Heart right ventricle (tissue), 16 donors: ENCODE measurements at regions not wholly inside any gene's neighbourhood (a gene's known extent, or its start where the extent isn't known, plus 50 kb on each side); places are given as distances from the start of the nearest gene placed in this dataset.

ENCODE experiments used
- ATAC-seq, 8 donors: fragments of 200-7000 bp; cut with Tn5 transposase; one replicate each; pipeline ENCODE4 v1.9.1; 2020; ENCODE audit warnings: mild to moderate bottlenecking in 8 of 8, moderate library complexity in 8 of 8, moderate number of reproducible peaks in 1 of 8
- DNase-seq, 2 donors: peaks; one replicate each; pipeline ENCODE4 v3.0.0-alpha.2; 2020
- H3K27ac ChIP-seq, 10 donors: fragments of 200-600 bp; sonication (generic) in 2 of 10; one replicate each; pipeline versions ENCODE4 v1.5.0 to v1.8.0; 2020 to 2022; ENCODE audit warnings: mild to moderate bottlenecking in 3 of 10
- H3K27me3 ChIP-seq, 7 donors: fragments of 200-600 bp; one replicate each; pipeline ENCODE4 v1.8.0; 2021 to 2022; ENCODE audit warnings: mild to moderate bottlenecking in 2 of 7
- H3K36me3 ChIP-seq, 9 donors: fragments of 200-600 bp; sonication (generic) in 1 of 9; one replicate each; pipeline versions ENCODE4 v1.5.0 to v1.8.0; 2020 to 2022; ENCODE audit warnings: mild to moderate bottlenecking in 2 of 9
- H3K4me1 ChIP-seq, 9 donors: fragments of 200-600 bp; sonication (generic) in 1 of 9; one replicate each; pipeline versions ENCODE4 v1.5.0 to v1.8.0; 2020 to 2022; ENCODE audit warnings: mild to moderate bottlenecking in 4 of 9
- H3K4me3 ChIP-seq, 10 donors: fragments of 200-600 bp; sonication (generic) in 2 of 10; one replicate each; pipeline versions ENCODE4 v1.5.0 to v1.8.0; 2020 to 2022; ENCODE audit warnings: mild to moderate bottlenecking in 7 of 10, moderate library complexity in 2 of 10
- H3K9me3 ChIP-seq, 11 donors: fragments of 200-600 bp in 10 of 11; sonication (generic) in 2 of 11; one replicate each; pipeline versions ENCODE4 v1.5.0 to v1.8.0; 2013 to 2022; ENCODE audit warnings: mild to moderate bottlenecking in 2 of 11, control low read depth in 1 of 11, moderate library complexity in 1 of 11
- CTCF ChIP-seq, 9 donors: fragments of 200-600 bp; sonication (generic) in 2 of 9; IDR thresholded peaks; one replicate each; pipeline versions ENCODE4 v1.5.0 to v1.8.0; 2021 to 2022; ENCODE audit warnings: antibody characterized with exemption in 9 of 9, mild to moderate bottlenecking in 5 of 9, moderate library complexity in 1 of 9
- WGBS, 2 donors: extraction: QIAGEN DNeasy Blood & Tissue Kit; methylation state at CpG; one replicate each; pipeline ENCODE4 v1.1.7; 2013; ENCODE audit warnings: inconsistent platforms in 1 of 2; 5-methylcytosine and 5-hydroxymethylcytosine counted together
- intact Hi-C, 10 donors: fragments of 100-400 bp; cut with DNase I; formaldehyde crosslinking; loops; one replicate each; pipeline versions ENCODE4 v1.11.1 to v1.14.2; 2022
- donor health status: Arrhythmogenic right ventricular cardiomyopathy.
- donor health status: ischemic (EF 13 %, LVEDD 7.1; RV severe dilation, severe dysfunction).
- donor health status: healthy with polysubstance abuse.
- donor health status: DM: no; HTN: yes; CAD: no.
- donor health status: DM: no; HTN: no; CAD: no.
- donor health status: ischemic (EF 25% LVEDD 6.9; RV normal size, moderate dysfunction).
- donor health status: ischemic (EF 25% LVEDD 5.7; RV mildly dilated, moderate dysfunction).
- donor health status: healthy.
- donor health status: DM: yes; HTN: yes; CAD: no.
- donor health status: Ischemic cardiomyopathy.
- donor health status: ischemic (EF 35%, LVEDD 5.7; RV mildly dilated, moderate dysfunction).
- donor health status: nonischemic (EF 11% LVEDD 7.7; RV severe dilation, severe dysfunction).
- donor health status: DM: yes; HTN: yes; CAD: no.
- donor health status: PGD.
- donor health status: ischemic (EF 29% LVEDD 5.4; RV normal size, mild dysfunction).
- donor health status: nonischemic (EF 23%, LVEDD 6.1; RV moderate dilation, normal function).

- DNase-seq = no peak
Measured at GRCh38 chr3:63050548-63051177, 175.4 kb upstream of the CADPS start.

GRCh38 chr3:63051920-63052319 is 176.7 kb upstream of the CADPS start:
- Histone ChIP-seq H3K9me3 (no peaks in the 10 kb centered on the region), H3K4me1 (no peaks in the 10 kb centered on the region), H3K36me3 (no peaks in the 10 kb centered on the region), H3K27me3 (no peaks in the 10 kb centered on the region), H3K27ac (no peak overlapping the region), H3K4me3 (no peak overlapping the region)
- intact Hi-C loops = no loop called here
- ATAC-seq = no peak
- WGBS, 2 donors = 32 to 43% methylated on average over 5 of the region's 5 CpGs
- no peak for TF ChIP-seq CTCF (IDR thresholded peaks at IDR 0.05)
- no peak for DNase-seq

More at GRCh38 chr3:63050548-63051177, 175.4 kb upstream of the CADPS start:
- Histone ChIP-seq H3K4me3 (no peak overlapping the region), H3K36me3 (no peaks in the 10 kb centered on the region), H3K27me3 (no peaks in the 10 kb centered on the region), H3K27ac (no peak overlapping the region), H3K4me1 (no peaks in the 10 kb centered on the region), H3K9me3 (no peaks in the 10 kb centered on the region)
- TF ChIP-seq CTCF (IDR thresholded peaks at IDR 0.05) = no peak
- ATAC-seq = no peak
- intact Hi-C loops = no loop called here
- WGBS, 2 donors = 67 to 72% methylated on average over 8 of the region's 8 CpGs

GRCh38 chr3:63056932-63057331 is 181.7 kb upstream of the CADPS start:
- no peaks in the 10 kb centered on the region for H3K36me3 ChIP-seq
- intact Hi-C loops = no loop called here
- 16 to 37% methylated on average over 1 of the region's 1 CpG for WGBS, 2 donors

GRCh38 chr3:63060412-63060811 is 185.2 kb upstream of the CADPS start:
- intact Hi-C loops = no loop called here
- H3K9me3 ChIP-seq = no peaks in the 10 kb centered on the region
- 88 to 92% methylated on average over 2 of the region's 2 CpGs for WGBS, 2 donors

More at GRCh38 chr3:63056932-63057331, 181.7 kb upstream of the CADPS start:
- H3K9me3 ChIP-seq = no peaks in the 10 kb centered on the region
- DNase-seq (no peak), ATAC-seq (no peak)
- H3K27ac ChIP-seq = no peak overlapping the region
- H3K4me3 ChIP-seq = no peak overlapping the region
- H3K27me3 ChIP-seq = no peaks in the 10 kb centered on the region
- H3K4me1 ChIP-seq = no peaks in the 10 kb centered on the region
- no peak for TF ChIP-seq CTCF (IDR thresholded peaks at IDR 0.05)

More at GRCh38 chr3:63060412-63060811, 185.2 kb upstream of the CADPS start:
- H3K4me3 ChIP-seq = no peak overlapping the region
- H3K36me3 ChIP-seq = no peaks in the 10 kb centered on the region
- no peak overlapping the region for H3K27ac ChIP-seq
- ATAC-seq (no peak), DNase-seq (no peak)
- no peaks in the 10 kb centered on the region for H3K4me1 ChIP-seq
- TF ChIP-seq CTCF (IDR thresholded peaks at IDR 0.05) = no peak
- no peaks in the 10 kb centered on the region for H3K27me3 ChIP-seq
